ENCODE measurements at regions not wholly inside any gene's neighbourhood (a gene's known extent, or its start where the extent isn't known, plus 50 kb on each side); places are given as distances from the start of the nearest gene placed in this dataset.

DNA sequence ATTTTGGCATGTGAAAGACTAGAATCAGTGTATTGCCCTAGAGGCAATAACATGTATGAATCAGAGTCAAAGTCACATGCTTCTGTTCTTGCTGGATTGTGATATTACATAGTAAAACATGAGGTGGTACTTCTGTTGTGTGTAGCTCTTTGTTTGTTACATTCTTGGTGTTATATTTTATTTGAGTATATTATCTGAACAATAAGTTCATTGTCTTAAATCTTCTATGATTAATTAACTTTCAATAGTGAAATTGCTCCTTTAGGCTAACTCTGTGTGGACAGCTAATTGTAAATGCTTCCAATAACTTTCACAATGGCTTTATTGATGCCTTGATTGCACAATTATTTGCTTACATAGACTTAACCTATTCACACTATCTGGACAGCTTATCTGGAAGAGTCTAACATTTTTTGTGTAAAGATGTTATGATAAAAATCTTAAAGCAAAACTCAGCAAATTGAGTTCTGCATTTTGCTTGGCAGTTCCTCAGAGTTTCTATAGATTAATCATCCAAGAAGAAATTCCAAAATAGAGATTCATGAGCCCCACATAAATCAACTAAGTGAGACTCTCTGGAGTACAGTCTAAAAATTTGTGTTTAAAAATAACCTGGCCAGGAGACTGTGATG, 239.6 kb upstream of the TUSC1 start:
- Histone ChIP-seq H3K9me3 (ENCODE audit: low read depth) (no peaks in the 10 kb centered on the region), H3K4me1 (ENCODE audit: low read depth) (no peaks in the 10 kb centered on the region), H3K27me3 (no peaks in the 10 kb centered on the region), H3K36me3 (no peaks in the 10 kb centered on the region), H3K4me3 (no peak overlapping the region), H3K27ac (no peak overlapping the region)
- TF ChIP-seq, protein P1, sequence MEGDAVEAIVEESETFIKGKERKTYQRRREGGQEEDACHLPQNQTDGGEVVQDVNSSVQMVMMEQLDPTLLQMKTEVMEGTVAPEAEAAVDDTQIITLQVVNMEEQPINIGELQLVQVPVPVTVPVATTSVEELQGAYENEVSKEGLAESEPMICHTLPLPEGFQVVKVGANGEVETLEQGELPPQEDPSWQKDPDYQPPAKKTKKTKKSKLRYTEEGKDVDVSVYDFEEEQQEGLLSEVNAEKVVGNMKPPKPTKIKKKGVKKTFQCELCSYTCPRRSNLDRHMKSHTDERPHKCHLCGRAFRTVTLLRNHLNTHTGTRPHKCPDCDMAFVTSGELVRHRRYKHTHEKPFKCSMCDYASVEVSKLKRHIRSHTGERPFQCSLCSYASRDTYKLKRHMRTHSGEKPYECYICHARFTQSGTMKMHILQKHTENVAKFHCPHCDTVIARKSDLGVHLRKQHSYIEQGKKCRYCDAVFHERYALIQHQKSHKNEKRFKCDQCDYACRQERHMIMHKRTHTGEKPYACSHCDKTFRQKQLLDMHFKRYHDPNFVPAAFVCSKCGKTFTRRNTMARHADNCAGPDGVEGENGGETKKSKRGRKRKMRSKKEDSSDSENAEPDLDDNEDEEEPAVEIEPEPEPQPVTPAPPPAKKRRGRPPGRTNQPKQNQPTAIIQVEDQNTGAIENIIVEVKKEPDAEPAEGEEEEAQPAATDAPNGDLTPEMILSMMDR (IDR thresholded peaks at IDR 0.05; ENCODE audit: low read depth, low read length) = no peak
- no peak for DNase-seq (ENCODE audit: low read depth in 1 of 2, low spot score in 1 of 2)

DNA sequence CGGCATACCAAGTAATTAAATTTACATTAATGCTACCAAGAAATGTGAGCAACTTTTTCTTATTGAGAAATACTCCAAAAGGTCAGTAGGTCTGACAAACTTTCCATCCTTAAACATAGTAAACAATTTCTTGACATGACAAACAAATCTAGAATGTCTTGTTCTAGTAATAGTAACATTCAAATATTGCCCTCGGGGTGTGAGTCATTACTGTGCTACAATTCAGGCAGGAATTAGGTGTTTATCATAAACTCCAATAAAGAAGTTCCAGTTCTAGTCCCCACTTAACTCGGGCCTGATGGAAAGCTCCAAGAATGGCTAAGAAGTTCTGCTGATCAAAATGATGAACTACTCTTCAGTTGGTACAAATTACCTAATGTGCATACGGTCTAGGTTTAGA, 235.6 kb upstream of the TUSC1 start:
- H3K9me3 ChIP-seq (ENCODE audit: low read depth) = no peaks in the 10 kb centered on the region

DNA sequence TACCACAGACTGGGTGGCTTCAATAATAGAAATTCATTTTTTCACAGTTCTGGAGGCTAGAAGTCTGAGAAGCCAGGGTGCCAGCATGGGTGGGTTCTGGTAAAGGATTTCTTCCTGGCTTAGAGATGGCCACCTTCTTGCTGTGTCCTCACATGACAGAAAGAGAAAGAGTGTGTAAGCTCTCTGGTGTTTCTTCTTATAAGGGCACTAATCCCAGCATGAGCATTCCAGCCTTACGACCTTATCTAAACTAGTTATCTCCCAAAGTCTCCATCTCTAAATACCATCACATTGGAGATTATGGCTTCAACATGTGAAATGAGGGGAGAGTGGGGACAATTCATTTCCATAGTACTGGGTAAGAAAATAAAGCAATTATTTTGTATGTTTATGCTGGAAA, 226.5 kb upstream of the TUSC1 start:
- Histone ChIP-seq H3K27me3 (no peaks in the 10 kb centered on the region), H3K4me1 (ENCODE audit: low read depth) (no peaks in the 10 kb centered on the region), H3K9me3 (ENCODE audit: low read depth) (no peaks in the 10 kb centered on the region), H3K27ac (no peak overlapping the region), H3K4me3 (no peak overlapping the region), H3K36me3 (no peaks in the 10 kb centered on the region)
- no peak for DNase-seq (ENCODE audit: low read depth in 1 of 2, low spot score in 1 of 2)
- TF ChIP-seq, protein P1 (IDR thresholded peaks at IDR 0.05; ENCODE audit: low read depth, low read length) = no peak

More for the DNA sequence above, 235.6 kb upstream of the TUSC1 start:
- H3K36me3 ChIP-seq = no peaks in the 10 kb centered on the region
- no peak for DNase-seq (ENCODE audit: low read depth in 1 of 2, low spot score in 1 of 2)
- no peaks in the 10 kb centered on the region for H3K27me3 ChIP-seq
- TF ChIP-seq, protein P1 (IDR thresholded peaks at IDR 0.05; ENCODE audit: low read depth, low read length) = no peak
- H3K4me1 ChIP-seq (ENCODE audit: low read depth) = no peaks in the 10 kb centered on the region
- H3K4me3 ChIP-seq = no peak overlapping the region
- no peak overlapping the region for H3K27ac ChIP-seq

DNA sequence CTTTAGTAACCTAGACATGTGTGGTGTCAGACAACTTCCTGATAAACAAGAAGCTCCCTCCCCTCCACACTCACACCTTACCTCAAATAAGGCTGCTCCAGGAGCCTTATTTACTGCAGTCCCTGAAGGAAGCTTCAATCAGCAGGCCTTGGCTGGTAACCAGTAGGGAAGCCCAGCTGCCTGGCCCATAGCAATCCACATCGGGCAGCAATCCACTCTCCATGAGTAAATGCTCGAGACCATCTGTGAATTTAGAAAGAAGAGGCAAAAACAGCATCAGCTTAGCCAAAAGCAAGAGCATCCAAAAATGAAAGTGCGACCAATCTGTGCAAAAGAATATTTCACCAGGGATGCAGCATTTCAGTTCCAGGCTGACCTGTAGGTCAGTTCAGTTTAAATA, 213.3 kb upstream of the TUSC1 start:
- Histone ChIP-seq H3K4me3 (no peak overlapping the region), H3K27ac (no peak overlapping the region), H3K27me3 (no peaks in the 10 kb centered on the region), H3K4me1 (ENCODE audit: low read depth) (no peaks in the 10 kb centered on the region), H3K36me3 (no peaks in the 10 kb centered on the region), H3K9me3 (ENCODE audit: low read depth) (no peaks in the 10 kb centered on the region)
- DNase-seq (ENCODE audit: low read depth in 1 of 2, low spot score in 1 of 2) = no peak
- TF ChIP-seq, protein P1 (IDR thresholded peaks at IDR 0.05; ENCODE audit: low read depth, low read length) = no peak

DNA sequence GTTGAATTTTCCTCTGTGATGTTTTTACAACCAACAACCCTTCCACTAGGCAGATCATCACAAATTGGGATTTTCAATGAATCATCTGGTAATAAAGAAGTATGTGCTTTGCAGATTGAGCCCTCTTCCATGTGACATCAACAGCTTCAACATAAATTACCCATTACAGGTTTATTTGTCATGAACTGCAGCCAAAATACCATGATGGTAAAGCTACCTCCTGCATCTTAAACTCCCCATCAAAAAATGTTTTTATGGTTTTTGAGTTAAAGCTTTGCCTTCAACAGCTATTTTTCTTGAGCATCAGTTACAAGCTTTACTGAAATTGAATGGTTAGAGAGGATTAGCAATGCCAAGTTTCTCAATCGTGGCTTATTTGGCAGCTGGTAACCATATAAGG, 211.4 kb upstream of the TUSC1 start:
- no peaks in the 10 kb centered on the region for H3K27me3 ChIP-seq
- TF ChIP-seq, protein P1 (IDR thresholded peaks at IDR 0.05; ENCODE audit: low read depth, low read length) = no peak
- H3K9me3 ChIP-seq (ENCODE audit: low read depth) = no peaks in the 10 kb centered on the region
- no peak for DNase-seq (ENCODE audit: low read depth in 1 of 2, low spot score in 1 of 2)
- no peaks in the 10 kb centered on the region for H3K4me1 ChIP-seq (ENCODE audit: low read depth)
- H3K4me3 ChIP-seq = no peak overlapping the region
- H3K27ac ChIP-seq = no peak overlapping the region
- H3K36me3 ChIP-seq = no peaks in the 10 kb centered on the region
